ENCODE measurements at regions not wholly inside any gene's neighbourhood (a gene's known extent, or its start where the extent isn't known, plus 50 kb on each side); places are given as distances from the start of the nearest gene placed in this dataset.
"Not testable (repeated sequence)": the region's sequence is repeated elsewhere in the genome, so short reads cannot be mapped to it uniquely, and the experiment has no call there.

- Histone ChIP-seq H4K20me1 (ENCODE audit: insufficient read depth, poor library complexity, severe bottlenecking) (no peaks in the 10 kb centered on the region), H2AFZ (no peak overlapping the region), H3K36me3 (replicated peaks; ENCODE audit: insufficient read depth, low read depth) (no peaks in the 10 kb centered on the region), H3K27ac (no peak overlapping the region), H3K4me2 (no peak overlapping the region), H3K79me2 (no peaks in the 10 kb centered on the region), H3K4me1 (ENCODE audit: insufficient read depth) (no peaks in the 10 kb centered on the region), H3K9me2 (replicated peaks; ENCODE audit: insufficient read depth) (no peaks in the 10 kb centered on the region), H3K27me3 (no peaks in the 10 kb centered on the region), H3K9me3 (ENCODE audit: low read depth) (no peaks in the 10 kb centered on the region), H3K4me3 (no peak overlapping the region)
- no peak for TF ChIP-seq EZH2 (IDR thresholded peaks at IDR 0.05; ENCODE audit: borderline replicate concordance)
- DNase-seq (ENCODE audit: low spot score): no peak
- WGBS (ENCODE audit: low lambda C conversion rate, missing lambda C conversion rate): 83% methylated on average over 5 of the region's 5 CpGs
Measured at GRCh38 chr18:8989017-8989416, 113.5 kb upstream of the NDUFV2 start.

GRCh38 chr18:8989855-8990254, 112.6 kb upstream of the NDUFV2 start:
- Histone ChIP-seq H3K4me1 (ENCODE audit: insufficient read depth) (no peaks in the 10 kb centered on the region), H3K9me3 (ENCODE audit: low read depth) (no peaks in the 10 kb centered on the region), H3K4me3 (no peak overlapping the region), H3K4me2 (no peak overlapping the region), H3K36me3 (replicated peaks; ENCODE audit: insufficient read depth, low read depth) (no peaks in the 10 kb centered on the region), H4K20me1 (ENCODE audit: insufficient read depth, poor library complexity, severe bottlenecking) (no peaks in the 10 kb centered on the region), H3K79me2 (no peaks in the 10 kb centered on the region), H3K27ac (no peak overlapping the region), H3K27me3 (no peaks in the 10 kb centered on the region), H3K9me2 (replicated peaks; ENCODE audit: insufficient read depth) (no peaks in the 10 kb centered on the region), H2AFZ (no peak overlapping the region)
- 89% methylated on average over 10 of the region's 10 CpGs for WGBS (ENCODE audit: low lambda C conversion rate, missing lambda C conversion rate)
- no peak for TF ChIP-seq CTCF (IDR thresholded peaks at IDR 0.05; ENCODE audit: poor library complexity)
- TF ChIP-seq EZH2 (IDR thresholded peaks at IDR 0.05; ENCODE audit: borderline replicate concordance): no peak
- TF ChIP-seq EZH2phosphoT487 (IDR thresholded peaks at IDR 0.05; ENCODE audit: low read depth, severe bottlenecking, unreplicated experiment): no peak
- DNase-seq (ENCODE audit: low spot score): no peak

- H3K27me3 ChIP-seq: no peaks in the 10 kb centered on the region
- H3K9me3 ChIP-seq (ENCODE audit: low read depth): no peaks in the 10 kb centered on the region
- no peak overlapping the region for H3K27ac ChIP-seq
- no peak for DNase-seq (ENCODE audit: low spot score)
- H3K9me2 ChIP-seq (replicated peaks; ENCODE audit: insufficient read depth): no peaks in the 10 kb centered on the region
- WGBS (ENCODE audit: low lambda C conversion rate, missing lambda C conversion rate): 96% methylated on average over 27 of the region's 27 CpGs
- no peaks in the 10 kb centered on the region for H3K36me3 ChIP-seq (replicated peaks; ENCODE audit: insufficient read depth, low read depth)
- H3K79me2 ChIP-seq: no peaks in the 10 kb centered on the region
- H3K4me2 ChIP-seq: no peak overlapping the region
- TF ChIP-seq EZH2 (IDR thresholded peaks at IDR 0.05; ENCODE audit: borderline replicate concordance) (no peak), EZH2phosphoT487 (IDR thresholded peaks at IDR 0.05; ENCODE audit: low read depth, severe bottlenecking, unreplicated experiment) (no peak), CTCF (IDR thresholded peaks at IDR 0.05; ENCODE audit: poor library complexity) (no peak)
- no peak overlapping the region for H3K4me3 ChIP-seq
- H4K20me1 ChIP-seq (ENCODE audit: insufficient read depth, poor library complexity, severe bottlenecking): no peaks in the 10 kb centered on the region
- no peaks in the 10 kb centered on the region for H3K4me1 ChIP-seq (ENCODE audit: insufficient read depth)
- H2AFZ ChIP-seq: no peak overlapping the region
Measured at GRCh38 chr18:8990276-8991031, 112.0 kb upstream of the NDUFV2 start.

GRCh38 chr18:8991155-8991554, 111.3 kb upstream of the NDUFV2 start:
- H3K79me2 ChIP-seq: no peaks in the 10 kb centered on the region
- H3K4me2 ChIP-seq: no peak overlapping the region
- H3K9me3 ChIP-seq (ENCODE audit: low read depth): no peaks in the 10 kb centered on the region
- no peak for DNase-seq (ENCODE audit: low spot score)
- no peaks in the 10 kb centered on the region for H3K36me3 ChIP-seq (replicated peaks; ENCODE audit: insufficient read depth, low read depth)
- H3K4me1 ChIP-seq (ENCODE audit: insufficient read depth): no peaks in the 10 kb centered on the region
- H2AFZ ChIP-seq: no peak overlapping the region
- no peak overlapping the region for H3K4me3 ChIP-seq
- H3K9me2 ChIP-seq (replicated peaks; ENCODE audit: insufficient read depth): no peaks in the 10 kb centered on the region
- TF ChIP-seq EZH2phosphoT487 (IDR thresholded peaks at IDR 0.05; ENCODE audit: low read depth, severe bottlenecking, unreplicated experiment) (no peak), CTCF (IDR thresholded peaks at IDR 0.05; ENCODE audit: poor library complexity) (no peak), EZH2 (IDR thresholded peaks at IDR 0.05; ENCODE audit: borderline replicate concordance) (no peak)
- H3K27me3 ChIP-seq: no peaks in the 10 kb centered on the region
- no peaks in the 10 kb centered on the region for H4K20me1 ChIP-seq (ENCODE audit: insufficient read depth, poor library complexity, severe bottlenecking)
- WGBS (ENCODE audit: low lambda C conversion rate, missing lambda C conversion rate): 74% methylated on average over 2 of the region's 2 CpGs
- no peak overlapping the region for H3K27ac ChIP-seq

- H2AFZ ChIP-seq; H3K9me3 ChIP-seq (ENCODE audit: low read depth); H3K27me3 ChIP-seq; H3K4me3 ChIP-seq; H4K20me1 ChIP-seq (ENCODE audit: insufficient read depth, poor library complexity, severe bottlenecking); DNase-seq (ENCODE audit: low spot score); H3K4me1 ChIP-seq (ENCODE audit: insufficient read depth); H3K79me2 ChIP-seq; H3K9me2 ChIP-seq (replicated peaks; ENCODE audit: insufficient read depth); H3K36me3 ChIP-seq (replicated peaks; ENCODE audit: insufficient read depth, low read depth); H3K27ac ChIP-seq; H3K4me2 ChIP-seq: not testable (repeated sequence)
- WGBS (ENCODE audit: low lambda C conversion rate, missing lambda C conversion rate): 94% methylated on average over 4 of the region's 4 CpGs
Measured at GRCh38 chr18:8992500-8992899, 110.0 kb upstream of the NDUFV2 start.

Measured in hepatocyte (in vitro differentiated cells).